Stimulated activated CD4-positive, alpha-beta T cell treated with anti-CD3 and anti-CD28 coated beads, TNF-alpha, amount 100 ng/mL, for 48 hours (primary cell): ENCODE measurements at regions not wholly inside any gene's neighbourhood (a gene's known extent, or its start where the extent isn't known, plus 50 kb on each side); places are given as distances from the start of the nearest gene placed in this dataset.
"Not testable (repeated sequence)": the region's sequence is repeated elsewhere in the genome, so short reads cannot be mapped to it uniquely, and the experiment has no call there.

Experiments used
- DNase-seq, 3 donors: peaks; one replicate each; pipeline ENCODE4 v3.0.0-alpha.2; 2020; ENCODE audit warnings: low read depth in 3 of 3

GRCh38 chr1:58934706-58935105 lies 150.9 kb upstream of the JUN start:
- DNase-seq = no peak

GRCh38 chr1:58936973-58937372 lies 153.1 kb upstream of the JUN start:
- no peak for DNase-seq

GRCh38 chr1:58939146-58939545 lies 155.3 kb upstream of the JUN start:
- no peak for DNase-seq

- DNase-seq = no peak
Observed at GRCh38 chr1:58939666-58940370, 156.0 kb upstream of the JUN start.

- DNase-seq = no peak
Observed at GRCh38 chr1:58941471-58942289, 157.8 kb upstream of the JUN start.

- DNase-seq = no peak
Observed at GRCh38 chr1:58942759-58943191, 158.9 kb upstream of the JUN start.

- DNase-seq = no peak
Observed at GRCh38 chr1:58943776-58944175, 159.9 kb upstream of the JUN start.

GRCh38 chr1:58944439-58944838 lies 160.6 kb upstream of the JUN start:
- DNase-seq = no peak

- no peak for DNase-seq
Observed at GRCh38 chr1:58946390-58946789, 162.5 kb upstream of the JUN start.

GRCh38 chr1:58948671-58949070 lies 164.8 kb upstream of the JUN start:
- no peak for DNase-seq

GRCh38 chr1:58949551-58950220 lies 165.8 kb upstream of the JUN start:
- no peak for DNase-seq

GRCh38 chr1:58950897-58951296 lies 167.1 kb upstream of the JUN start:
- DNase-seq = no peak

- not testable (repeated sequence) for DNase-seq
Observed at GRCh38 chr1:58953951-58954350, 170.1 kb upstream of the JUN start.

- DNase-seq = not testable (repeated sequence)
Observed at GRCh38 chr1:58963287-58963686, 179.4 kb upstream of the JUN start.

- no peak for DNase-seq
Observed at GRCh38 chr1:58964428-58964827, 180.6 kb upstream of the JUN start.

GRCh38 chr1:58964880-58965279 lies 181.0 kb upstream of the JUN start:
- no peak for DNase-seq

- DNase-seq = no peak
Observed at GRCh38 chr1:58966103-58966916, 182.5 kb upstream of the JUN start.

GRCh38 chr1:58966917-58967740 lies 183.3 kb upstream of the JUN start:
- DNase-seq = no peak

- DNase-seq = no peak
Observed at GRCh38 chr1:58968360-58968952, 184.6 kb upstream of the JUN start.

GRCh38 chr1:58969176-58969575 lies 185.3 kb upstream of the JUN start:
- DNase-seq = not testable (repeated sequence)
